IPS DF 4.7 (cell line): ENCODE measurements at regions not wholly inside any gene's neighbourhood (a gene's known extent, or its start where the extent isn't known, plus 50 kb on each side); places are given as distances from the start of the nearest gene placed in this dataset.

Experiments used
- DNase-seq: peaks from one replicate; pipeline ENCODE4 v3.0.0-alpha.2; 2013; ENCODE audit warnings: low spot score; ENCODE audit errors: extremely low read depth

- no peak for DNase-seq
Measured at GRCh38 chr5:167595196-167595595, 696.2 kb upstream of the WWC1 start.

- no peak for DNase-seq
Measured at GRCh38 chr5:167598166-167598565, 693.3 kb upstream of the WWC1 start.

GRCh38 chr5:167602067-167602466 is 689.4 kb upstream of the WWC1 start:
- DNase-seq, result no peak

- DNase-seq, result no peak
Measured at GRCh38 chr5:167603135-167603534, 688.3 kb upstream of the WWC1 start.

- DNase-seq, result no peak
Measured at GRCh38 chr5:167608390-167609272, 682.8 kb upstream of the WWC1 start.

GRCh38 chr5:167614294-167615021 is 677.0 kb upstream of the WWC1 start:
- DNase-seq, result no peak

GRCh38 chr5:167616043-167616890 is 675.2 kb upstream of the WWC1 start:
- no peak for DNase-seq

GRCh38 chr5:167623354-167623753 is 668.1 kb upstream of the WWC1 start:
- DNase-seq, result no peak

- DNase-seq, result no peak
Measured at GRCh38 chr5:167624053-167624452, 667.4 kb upstream of the WWC1 start.

- no peak for DNase-seq
Measured at GRCh38 chr5:167626341-167627123, 664.9 kb upstream of the WWC1 start.

GRCh38 chr5:167629634-167630033 is 661.8 kb upstream of the WWC1 start:
- DNase-seq, result no peak

GRCh38 chr5:167631191-167631590 is 660.3 kb upstream of the WWC1 start:
- DNase-seq, result no peak

GRCh38 chr5:167633114-167633513 is 658.3 kb upstream of the WWC1 start:
- DNase-seq, result no peak

GRCh38 chr5:167633931-167634341 is 657.5 kb upstream of the WWC1 start:
- no peak for DNase-seq

- DNase-seq, result no peak
Measured at GRCh38 chr5:167634432-167634831, 657.0 kb upstream of the WWC1 start.

- DNase-seq, result no peak
Measured at GRCh38 chr5:167638816-167639215, 652.6 kb upstream of the WWC1 start.

- DNase-seq, result no peak
Measured at GRCh38 chr5:167639273-167639672, 652.2 kb upstream of the WWC1 start.

- no peak for DNase-seq
Measured at GRCh38 chr5:167639766-167640165, 651.7 kb upstream of the WWC1 start.

- DNase-seq, result no peak
Measured at GRCh38 chr5:167642181-167642580, 649.3 kb upstream of the WWC1 start.

GRCh38 chr5:167642779-167643517 is 648.5 kb upstream of the WWC1 start:
- no peak for DNase-seq
